Activated naive CD8-positive, alpha-beta T cell (primary cell): ENCODE measurements at regions not wholly inside any gene's neighbourhood (a gene's known extent, or its start where the extent isn't known, plus 50 kb on each side); places are given as distances from the start of the nearest gene placed in this dataset.
"Not testable (repeated sequence)": the region's sequence is repeated elsewhere in the genome, so short reads cannot be mapped to it uniquely, and the experiment has no call there.

Experiments
- H3K27ac Mint-ChIP-seq: one replicate; pipeline ENCODE4 v1.8.0; 2021; ENCODE audit warnings: mixed read lengths
- H3K27me3 Mint-ChIP-seq: one replicate; pipeline ENCODE4 v1.8.0; 2021; ENCODE audit warnings: mixed read lengths
- H3K36me3 Mint-ChIP-seq: one replicate; pipeline ENCODE4 v1.8.0; 2021; ENCODE audit warnings: mixed read lengths
- H3K4me1 Mint-ChIP-seq: one replicate; pipeline ENCODE4 v1.8.0; 2021; ENCODE audit warnings: low read depth, mixed read lengths
- H3K4me3 Mint-ChIP-seq: one replicate; pipeline ENCODE4 v1.8.0; 2021; ENCODE audit warnings: mild to moderate bottlenecking, mixed read lengths
- H3K9me3 Mint-ChIP-seq: one replicate; pipeline ENCODE4 v1.8.0; 2021; ENCODE audit warnings: low read depth, mixed read lengths

DNA sequence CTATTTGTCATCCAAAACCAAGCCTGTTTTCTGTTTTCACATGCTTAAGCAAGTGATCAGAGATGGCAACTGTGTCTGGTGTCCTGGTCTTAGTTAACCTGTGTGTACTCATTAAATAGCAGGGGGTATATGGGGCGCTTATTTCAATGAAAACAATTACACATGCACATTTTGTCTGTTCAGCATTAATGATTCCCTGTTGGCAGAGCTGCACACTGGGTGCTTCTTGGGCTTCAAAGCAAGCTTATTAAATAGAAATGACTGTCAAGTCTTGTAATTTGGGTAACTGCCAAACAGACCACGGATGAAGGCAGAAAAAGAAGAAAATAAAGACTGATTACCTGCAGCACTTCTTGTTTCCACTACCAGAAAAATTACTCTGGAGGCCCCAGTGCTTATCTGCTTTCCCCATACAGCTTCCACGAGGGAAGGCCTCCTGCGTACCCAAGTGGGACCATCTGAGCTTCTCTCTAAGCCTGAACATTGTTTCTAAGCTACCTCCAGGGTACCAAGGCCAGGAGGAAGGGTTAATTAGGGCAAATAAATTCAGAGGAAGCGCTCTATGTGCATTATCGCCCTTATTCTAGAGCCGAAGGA lies 107.2 kb upstream of the TBL1X start:
- H3K36me3 Mint-ChIP-seq: no peaks in the 10 kb centered on the region
- peaks cover 20% of the 10 kb centered on the region for H3K4me1 Mint-ChIP-seq
- no peaks in the 10 kb centered on the region for H3K9me3 Mint-ChIP-seq
- no peaks in the 10 kb centered on the region for H3K27me3 Mint-ChIP-seq
- H3K27ac Mint-ChIP-seq: no peak overlapping the region
- no peak overlapping the region for H3K4me3 Mint-ChIP-seq

DNA sequence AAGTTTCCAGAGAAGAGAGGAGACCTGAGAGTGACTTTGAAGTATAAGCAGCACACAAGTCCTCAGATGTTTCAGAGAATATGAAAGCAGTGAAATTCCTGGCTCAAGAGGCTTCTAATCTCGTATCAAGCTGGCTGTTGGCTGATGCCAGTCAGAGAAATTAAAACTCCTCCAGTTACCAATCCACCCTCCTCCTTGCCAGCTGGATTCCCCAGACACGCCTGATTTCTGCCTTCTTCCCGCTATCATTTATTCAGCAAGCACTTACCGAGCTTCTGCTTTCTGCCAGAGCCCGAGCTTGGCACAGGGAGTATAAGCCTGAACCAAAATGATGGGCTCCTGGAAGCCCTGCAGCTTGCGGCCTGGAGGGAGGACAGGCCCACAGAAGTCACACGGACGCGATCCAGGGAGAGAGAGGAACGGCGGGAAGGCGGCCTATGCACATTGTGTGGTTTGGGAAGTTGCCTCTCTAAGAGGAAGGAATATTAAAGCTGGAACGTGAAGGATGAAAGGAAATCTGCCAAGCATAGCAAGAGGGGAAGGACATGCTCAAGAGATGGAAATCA lies 102.4 kb upstream of the TBL1X start:
- Mint-ChIP-seq H3K36me3 (no peaks in the 10 kb centered on the region), H3K4me3 (no peak overlapping the region), H3K9me3 (no peaks in the 10 kb centered on the region), H3K4me1 (no peaks in the 10 kb centered on the region), H3K27me3 (no peaks in the 10 kb centered on the region), H3K27ac (no peak overlapping the region)

DNA sequence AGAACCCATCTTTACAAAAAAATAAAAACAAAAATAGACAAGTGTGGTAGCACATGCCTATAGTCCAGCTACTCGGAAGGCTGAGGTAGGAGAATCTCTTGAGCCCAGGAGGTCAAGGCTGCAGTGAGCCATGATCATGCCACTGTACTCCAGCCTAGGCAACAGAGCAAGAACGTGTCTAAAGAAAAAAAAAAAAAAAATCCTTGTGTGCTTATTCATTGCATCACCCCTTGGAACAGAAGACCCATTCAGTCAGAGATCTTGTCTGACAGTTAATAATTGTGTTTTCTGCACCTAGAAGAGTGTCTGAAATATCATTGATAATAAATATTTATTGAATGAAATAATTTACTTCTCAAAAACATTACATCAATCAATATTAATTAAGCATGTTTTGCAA lies 97.4 kb upstream of the TBL1X start:
- Mint-ChIP-seq H3K36me3 (no peaks in the 10 kb centered on the region), H3K4me1 (peaks cover 11% of the 10 kb centered on the region), H3K27me3 (no peaks in the 10 kb centered on the region), H3K4me3 (no peak overlapping the region), H3K9me3 (no peaks in the 10 kb centered on the region), H3K27ac (no peak overlapping the region)

DNA sequence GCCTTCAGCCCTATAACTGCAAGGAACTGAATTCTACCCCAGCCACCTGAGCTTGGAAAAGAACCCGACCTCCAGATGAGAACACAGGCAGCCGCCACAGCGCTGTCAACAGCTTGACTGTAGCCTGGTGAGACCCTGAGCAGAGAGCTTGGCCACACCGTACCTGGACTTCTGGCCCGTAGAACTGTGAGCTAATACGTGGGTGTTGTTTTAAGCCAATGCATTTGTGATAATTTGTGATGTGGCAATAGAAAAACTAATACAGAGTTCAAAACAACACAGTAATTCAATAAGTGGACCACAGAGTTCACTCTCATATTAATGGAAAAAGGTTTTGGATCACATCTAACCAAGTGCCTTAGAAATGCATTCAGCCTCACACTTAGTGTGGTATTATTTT lies 96.6 kb upstream of the TBL1X start:
- no peaks in the 10 kb centered on the region for H3K27me3 Mint-ChIP-seq
- H3K4me1 Mint-ChIP-seq: peaks cover 11% of the 10 kb centered on the region
- H3K27ac Mint-ChIP-seq: no peak overlapping the region
- no peaks in the 10 kb centered on the region for H3K36me3 Mint-ChIP-seq
- H3K9me3 Mint-ChIP-seq: no peaks in the 10 kb centered on the region
- no peak overlapping the region for H3K4me3 Mint-ChIP-seq

DNA sequence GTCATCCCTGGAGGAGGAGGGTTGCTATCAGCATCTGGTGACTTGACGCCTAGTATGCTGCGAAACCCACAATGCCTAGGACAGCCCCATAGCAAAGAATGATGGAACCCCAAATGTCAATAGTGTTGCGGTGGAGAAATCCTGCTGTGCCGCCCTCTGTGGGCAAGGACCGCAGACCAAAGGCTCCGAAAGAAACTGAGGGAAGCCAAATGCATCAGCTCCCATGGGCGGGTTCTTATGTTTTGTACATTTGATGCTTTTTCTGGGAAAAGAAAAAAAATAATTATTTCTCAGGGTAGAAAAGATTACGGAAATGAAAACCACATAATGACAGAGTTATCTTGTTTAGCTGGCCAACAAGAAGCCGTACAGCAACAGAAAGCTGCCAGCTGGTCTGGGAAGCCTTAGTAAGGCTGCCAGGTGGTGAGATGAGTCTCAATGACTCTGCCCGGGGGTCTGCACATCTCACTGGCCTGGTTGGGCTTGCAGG lies 95.0 kb upstream of the TBL1X start:
- Mint-ChIP-seq H3K4me1 (peaks cover 11% of the 10 kb centered on the region), H3K9me3 (no peaks in the 10 kb centered on the region), H3K36me3 (no peaks in the 10 kb centered on the region), H3K27me3 (no peaks in the 10 kb centered on the region), H3K4me3 (no peak overlapping the region), H3K27ac (peak overlapping the region; percentile 50)

DNA sequence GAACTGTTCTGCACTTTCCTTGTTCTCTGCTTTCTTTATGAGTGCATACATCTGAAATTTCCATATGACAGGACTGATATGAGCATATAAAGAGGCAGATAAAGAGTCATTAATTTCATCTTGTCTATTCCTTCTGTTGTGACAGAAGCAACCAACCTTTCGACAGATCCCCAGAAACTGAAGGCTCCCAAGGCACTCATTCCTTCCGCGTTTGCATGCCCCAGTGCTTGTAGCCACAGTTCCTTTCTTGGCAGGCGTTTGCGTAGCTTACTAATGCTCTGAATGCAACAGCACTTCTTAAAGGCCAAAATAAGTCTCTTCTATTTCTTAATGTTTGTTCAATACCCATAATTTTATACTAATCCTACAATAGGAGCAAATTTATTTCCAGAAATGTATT lies 94.0 kb upstream of the TBL1X start:
- Mint-ChIP-seq H3K27me3 (no peaks in the 10 kb centered on the region), H3K4me1 (peaks cover 11% of the 10 kb centered on the region), H3K36me3 (no peaks in the 10 kb centered on the region), H3K9me3 (no peaks in the 10 kb centered on the region), H3K4me3 (no peak overlapping the region), H3K27ac (no peak overlapping the region)

DNA sequence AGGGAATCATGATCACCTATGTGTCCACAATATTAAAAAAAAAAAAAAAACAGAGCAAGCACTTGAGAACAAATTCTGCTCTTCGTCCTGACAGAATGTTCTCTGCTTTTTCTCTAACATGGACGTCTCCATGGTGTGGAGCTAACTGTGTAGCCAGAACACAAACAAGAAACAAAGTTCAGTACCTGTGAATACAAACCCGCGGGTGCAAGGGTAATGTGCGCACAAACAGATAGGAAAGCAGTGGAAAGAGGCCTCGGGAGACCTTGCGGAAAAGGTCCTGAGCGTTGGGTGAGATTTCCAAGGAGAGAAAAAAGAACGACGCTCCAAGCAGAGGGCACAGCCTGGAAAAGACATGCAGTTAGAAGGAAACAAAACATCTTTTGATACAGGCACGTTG lies 92.0 kb upstream of the TBL1X start:
- H3K4me1 Mint-ChIP-seq: peaks cover 11% of the 10 kb centered on the region
- peak overlapping the region; percentile 16 for H3K27ac Mint-ChIP-seq
- H3K36me3 Mint-ChIP-seq: no peaks in the 10 kb centered on the region
- H3K4me3 Mint-ChIP-seq: no peak overlapping the region
- no peaks in the 10 kb centered on the region for H3K27me3 Mint-ChIP-seq
- H3K9me3 Mint-ChIP-seq: no peaks in the 10 kb centered on the region

DNA sequence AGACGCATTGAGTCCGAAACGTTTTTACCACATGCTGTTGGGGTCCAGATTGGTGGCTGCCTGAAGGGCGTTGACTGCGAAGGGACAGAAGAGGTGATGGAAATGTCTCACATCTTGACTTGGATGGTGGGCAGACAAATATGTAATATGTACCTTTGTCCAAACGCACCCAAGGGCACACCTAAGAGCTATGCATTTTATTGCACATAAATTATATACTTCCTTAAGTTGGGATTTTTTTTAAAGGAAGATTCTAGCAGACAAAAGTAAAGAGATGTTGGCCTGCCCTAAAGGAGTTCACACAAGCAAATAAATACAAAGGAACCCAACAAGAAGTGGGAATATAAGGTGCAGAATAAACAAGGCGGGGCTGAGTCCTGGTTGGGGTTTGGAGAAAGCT lies 91.1 kb upstream of the TBL1X start:
- Mint-ChIP-seq H3K4me3 (no peak overlapping the region), H3K4me1 (peaks cover 9% of the 10 kb centered on the region), H3K36me3 (no peaks in the 10 kb centered on the region), H3K9me3 (no peaks in the 10 kb centered on the region), H3K27ac (no peak overlapping the region), H3K27me3 (no peaks in the 10 kb centered on the region)

DNA sequence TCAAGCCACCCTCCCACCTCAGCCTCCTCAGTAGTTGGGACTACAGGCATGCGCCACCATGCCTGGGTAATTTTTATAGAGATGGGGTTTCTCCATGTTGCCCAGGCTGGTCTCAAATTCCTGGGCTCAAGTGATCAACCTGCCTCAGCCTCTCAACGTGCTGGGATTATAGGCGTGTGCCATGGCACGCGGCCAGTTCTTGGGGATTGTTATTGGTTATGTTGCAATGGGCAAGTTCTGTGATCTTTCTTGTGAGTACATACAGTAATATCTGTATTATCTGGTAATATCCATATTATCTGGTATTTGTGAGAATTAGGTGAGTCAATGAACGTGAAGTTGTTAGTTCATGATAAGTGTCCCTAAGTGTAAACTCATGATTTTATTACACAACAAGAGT lies 90.3 kb upstream of the TBL1X start:
- no peaks in the 10 kb centered on the region for H3K9me3 Mint-ChIP-seq

DNA sequence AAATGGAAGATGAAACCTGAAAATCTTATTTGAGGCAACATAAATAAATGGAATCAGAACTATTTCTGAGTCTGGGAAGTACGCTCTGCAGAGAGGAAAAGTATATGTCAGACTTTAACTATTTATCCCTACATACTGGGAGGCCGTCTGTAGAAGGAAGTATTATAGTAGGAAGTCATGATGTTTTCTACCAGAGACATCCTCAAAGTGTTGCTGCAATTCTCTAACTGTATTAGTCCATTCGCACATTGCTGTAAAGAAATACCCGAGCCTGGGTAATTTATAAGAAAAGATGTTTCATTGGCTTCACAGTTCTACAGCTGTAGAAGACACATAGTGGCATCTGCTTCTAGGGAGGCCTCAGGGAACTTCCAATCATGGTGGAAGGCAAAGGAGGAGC lies 88.7 kb upstream of the TBL1X start:
- H3K4me1 Mint-ChIP-seq: no peaks in the 10 kb centered on the region
- no peak overlapping the region for H3K27ac Mint-ChIP-seq
- no peaks in the 10 kb centered on the region for H3K27me3 Mint-ChIP-seq
- no peaks in the 10 kb centered on the region for H3K9me3 Mint-ChIP-seq
- H3K36me3 Mint-ChIP-seq: no peaks in the 10 kb centered on the region
- H3K4me3 Mint-ChIP-seq: no peak overlapping the region

More for the DNA sequence above, 90.3 kb upstream of the TBL1X start:
- no peaks in the 10 kb centered on the region for H3K36me3 Mint-ChIP-seq
- no peak overlapping the region for H3K27ac Mint-ChIP-seq
- no peaks in the 10 kb centered on the region for H3K27me3 Mint-ChIP-seq
- H3K4me1 Mint-ChIP-seq: peaks cover 7% of the 10 kb centered on the region
- H3K4me3 Mint-ChIP-seq: no peak overlapping the region

DNA sequence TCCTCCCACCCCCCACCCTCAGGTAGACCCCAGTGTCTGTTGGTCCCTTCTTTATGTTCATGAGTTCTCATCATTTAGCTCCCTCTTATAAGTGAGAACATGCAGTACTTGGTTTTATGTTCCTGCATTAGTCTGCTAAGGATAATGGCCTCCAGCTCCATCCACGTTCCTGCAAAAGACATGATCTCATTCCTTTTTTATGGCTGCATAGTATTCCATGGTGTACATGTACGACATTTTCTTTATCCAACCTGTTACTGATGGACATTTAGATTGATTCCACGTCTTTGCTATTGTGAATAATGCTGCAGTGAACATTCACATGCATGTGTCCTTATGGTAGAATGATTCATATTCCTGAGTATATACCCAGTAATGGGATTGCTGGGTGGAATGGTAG lies 87.6 kb upstream of the TBL1X start:
- H3K4me3 Mint-ChIP-seq, H3K27me3 Mint-ChIP-seq, H3K36me3 Mint-ChIP-seq, H3K27ac Mint-ChIP-seq, H3K4me1 Mint-ChIP-seq, H3K9me3 Mint-ChIP-seq: not testable (repeated sequence)

DNA sequence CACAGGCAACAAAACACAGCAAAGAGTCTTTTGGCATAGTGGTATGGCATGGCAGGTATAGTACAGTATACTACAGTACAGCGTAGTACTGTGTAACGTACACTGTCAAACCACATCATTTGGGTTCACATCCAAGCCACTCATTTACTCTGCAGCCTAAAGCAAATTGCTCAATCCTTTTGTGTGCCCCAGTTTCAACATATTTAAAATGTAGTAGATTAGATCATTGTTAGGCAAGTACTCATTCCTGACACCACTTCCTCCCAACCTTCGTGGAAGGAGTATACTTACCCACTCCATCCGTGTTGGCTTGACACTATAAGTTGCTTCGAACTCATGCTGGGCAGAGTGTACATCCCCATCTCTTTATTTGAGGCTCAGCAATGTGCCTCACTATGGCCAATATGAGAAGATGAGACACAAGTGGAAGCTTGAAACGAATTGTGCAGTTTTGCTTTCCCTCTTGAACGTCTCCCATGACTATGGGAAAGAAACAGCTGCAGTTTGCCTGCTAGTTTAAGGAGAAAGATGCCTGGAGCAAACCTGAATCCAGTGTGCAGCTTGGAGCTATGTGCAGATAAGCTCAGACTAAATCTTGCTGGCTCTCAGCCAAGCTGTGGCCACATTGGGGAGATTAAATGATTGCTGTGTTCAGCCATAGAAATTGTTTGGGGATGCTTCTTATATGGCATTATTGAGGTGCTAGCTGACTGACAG lies 85.7 kb upstream of the TBL1X start:
- Mint-ChIP-seq H3K4me1 (peaks cover 5% of the 10 kb centered on the region), H3K36me3 (no peaks in the 10 kb centered on the region), H3K9me3 (no peaks in the 10 kb centered on the region), H3K27ac (no peak overlapping the region), H3K27me3 (no peaks in the 10 kb centered on the region), H3K4me3 (no peak overlapping the region)

DNA sequence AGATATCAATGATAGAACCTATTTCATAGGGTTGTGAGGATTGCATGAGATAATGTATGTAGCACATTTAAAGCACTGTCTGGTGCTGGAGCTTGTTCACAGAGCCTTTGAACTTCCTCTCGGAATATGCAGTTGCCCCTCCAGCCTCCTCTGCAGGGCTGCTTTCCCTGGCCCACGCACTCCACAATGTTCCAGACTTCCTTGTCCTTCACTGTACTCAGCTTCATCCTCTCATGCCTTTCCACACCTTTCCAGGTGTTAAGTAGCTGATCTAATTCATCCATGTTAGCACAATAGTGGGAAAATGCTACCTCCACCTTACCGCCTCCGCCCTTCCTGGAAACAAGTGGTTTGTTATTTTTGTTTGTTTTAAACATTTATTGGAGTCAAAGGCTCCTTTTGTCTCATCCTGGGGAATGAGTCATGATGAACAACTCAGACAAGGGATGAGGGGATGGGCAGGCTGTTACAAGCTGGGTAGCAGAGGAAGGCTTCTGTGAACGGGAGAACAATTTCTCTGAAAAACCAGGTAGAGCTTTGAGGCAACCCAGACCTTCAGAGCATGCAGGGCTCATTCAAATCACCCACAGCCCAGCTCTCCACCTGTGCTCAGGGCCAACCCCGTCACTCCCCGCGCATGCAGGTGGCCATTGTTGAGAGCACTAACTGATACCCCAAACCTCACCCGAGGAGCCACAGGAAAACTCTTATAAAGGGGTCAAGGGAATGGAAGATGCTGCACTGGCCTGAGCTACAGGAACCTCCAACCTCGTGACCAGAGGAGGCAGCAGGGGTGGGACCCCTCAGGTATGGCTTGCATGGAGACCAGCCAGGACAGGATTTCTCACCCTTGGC lies 84.9 kb upstream of the TBL1X start:
- Mint-ChIP-seq H3K36me3 (no peaks in the 10 kb centered on the region), H3K4me3 (no peak overlapping the region), H3K9me3 (no peaks in the 10 kb centered on the region), H3K27me3 (no peaks in the 10 kb centered on the region), H3K27ac (no peak overlapping the region), H3K4me1 (peaks cover 5% of the 10 kb centered on the region)

DNA sequence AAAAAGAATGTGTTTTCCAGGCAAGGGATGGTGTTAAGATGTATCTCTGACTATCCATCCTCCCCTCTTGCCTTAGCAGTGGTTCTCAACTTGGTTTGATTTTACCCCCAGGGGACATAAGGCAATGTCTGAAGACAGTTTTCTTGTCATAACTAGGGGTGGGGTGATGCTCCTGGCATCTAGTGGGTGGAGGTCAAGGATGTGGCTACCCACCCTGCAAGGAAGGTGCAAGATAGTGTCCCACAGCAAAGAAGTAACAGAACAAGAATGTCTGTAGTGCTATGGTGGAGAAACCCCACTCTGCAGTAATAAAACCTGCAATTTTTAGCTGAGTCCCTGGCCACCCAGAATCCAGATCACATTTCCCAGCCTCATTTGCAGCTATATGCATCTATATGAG lies 81.2 kb upstream of the TBL1X start:
- Mint-ChIP-seq H3K27ac (no peak overlapping the region), H3K4me1 (peaks cover 5% of the 10 kb centered on the region), H3K27me3 (no peaks in the 10 kb centered on the region), H3K4me3 (no peak overlapping the region), H3K9me3 (no peaks in the 10 kb centered on the region), H3K36me3 (no peaks in the 10 kb centered on the region)

DNA sequence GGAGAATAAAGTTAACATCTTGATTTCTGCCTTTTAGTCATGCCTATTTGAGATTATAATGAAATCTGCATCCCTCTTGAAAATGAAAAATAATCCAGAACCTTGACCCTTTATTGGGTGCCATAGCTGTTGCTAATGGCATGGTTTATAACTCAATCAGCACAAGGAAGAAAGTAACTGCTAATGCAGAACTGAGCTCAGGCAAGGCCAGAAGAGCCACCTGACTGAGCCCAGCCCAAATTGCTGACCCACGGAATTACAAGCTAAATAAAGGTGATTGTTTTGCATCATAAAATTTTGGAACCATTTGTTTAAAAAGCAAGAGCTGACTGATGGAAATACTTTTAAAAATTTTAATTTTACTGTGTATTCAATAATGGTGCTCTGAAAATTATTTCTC lies 76.4 kb upstream of the TBL1X start:
- Mint-ChIP-seq H3K27me3 (no peaks in the 10 kb centered on the region), H3K36me3 (no peaks in the 10 kb centered on the region), H3K27ac (no peak overlapping the region)

More for the DNA sequence above, 76.4 kb upstream of the TBL1X start:
- peaks cover 4% of the 10 kb centered on the region for H3K4me1 Mint-ChIP-seq
- H3K4me3 Mint-ChIP-seq: no peak overlapping the region
- H3K9me3 Mint-ChIP-seq: no peaks in the 10 kb centered on the region
